Hepatocyte (in vitro differentiated cells): ENCODE measurements at regions not wholly inside any gene's neighbourhood (a gene's known extent, or its start where the extent isn't known, plus 50 kb on each side); places are given as distances from the start of the nearest gene placed in this dataset.

ENCODE experiments used
- EZH2 ChIP-seq: fragments of 200-600 bp; sonication (generic); IDR thresholded peaks from 2 replicates; pipeline ENCODE4 v1.6.1; 2016; ENCODE audit warnings: antibody characterized with exemption, mild to moderate bottlenecking, borderline replicate concordance
- EZH2phosphoT487 ChIP-seq: fragments of 200-600 bp; sonication (generic); IDR thresholded peaks from one replicate; pipeline ENCODE4 v1.6.1; 2018; ENCODE audit warnings: antibody characterized with exemption, mild to moderate bottlenecking, low read depth, moderate library complexity; ENCODE audit not compliant: unreplicated experiment, severe bottlenecking

- TF ChIP-seq EZH2phosphoT487: no peak
- no peak for TF ChIP-seq EZH2
Observed at GRCh38 chr6:19515939-19516338, 321.2 kb upstream of the ID4 start.
